Adrenal gland (tissue), 9 donors: ENCODE measurements at regions not wholly inside any gene's neighbourhood (a gene's known extent, or its start where the extent isn't known, plus 50 kb on each side); places are given as distances from the start of the nearest gene placed in this dataset.

ENCODE experiments used
- DNase-seq, 7 donors: peaks; one replicate each; pipeline ENCODE4 v3.0.0-alpha.2; 2019 to 2020
- H3K27ac ChIP-seq, 5 donors: fragments of 200-600 bp; sonication (generic) in 4 of 5; 1 replicate in 3 of 5; 2 replicates in 2 of 5; pipeline versions ENCODE4 v1.5.1 to v1.8.0; 2016 to 2020; ENCODE audit warnings: mild to moderate bottlenecking in 1 of 5
- H3K27me3 ChIP-seq: fragments of 200-600 bp; 2 replicates; pipeline ENCODE4 v1.8.0; 2021
- H3K36me3 ChIP-seq, 2 donors: fragments of 200-600 bp; replicated peaks in 1 of 2; 1 replicate in 1 of 2; 2 replicates in 1 of 2; pipeline versions ENCODE4 v1.5.1 to v1.8.0; 2018 to 2022
- H3K4me1 ChIP-seq, 2 donors: fragments of 200-600 bp; replicated peaks in 1 of 2; 1 replicate in 1 of 2; 2 replicates in 1 of 2; pipeline versions ENCODE4 v1.5.1 to v1.8.0; 2018 to 2021
- H3K4me3 ChIP-seq, 4 donors: fragments of 200-600 bp; sonication (generic) in 3 of 4; one replicate each; pipeline ENCODE4 v1.5.1; 2016 to 2018
- H3K9me3 ChIP-seq, 3 donors: fragments of 200-600 bp; sonication (generic) in 1 of 3; replicated peaks in 1 of 3; 1 replicate in 2 of 3; 2 replicates in 1 of 3; pipeline versions ENCODE4 v1.5.1 to v1.8.0; 2016 to 2021
- CTCF ChIP-seq, 6 experiments: fragments of 450-650 bp in 4 of 6; fragments of 200-600 bp in 2 of 6; sonication (generic) in 1 of 6; IDR thresholded peaks; 1 replicate in 5 of 6; 2 replicates in 1 of 6; pipeline versions ENCODE4 v1.5.1 to v1.8.0; 2016 to 2021; ENCODE audit warnings: antibody characterized with exemption in 6 of 6, mild to moderate bottlenecking in 2 of 6, moderate library complexity in 1 of 6
- POLR2A ChIP-seq, 2 donors: fragments of 450-650 bp; IDR thresholded peaks; one replicate each; pipeline ENCODE4 v1.6.1; 2017; ENCODE audit warnings: antibody characterized with exemption in 2 of 2, mild to moderate bottlenecking in 2 of 2, moderate library complexity in 1 of 2
- WGBS, 4 donors: extraction: QIAGEN DNeasy Blood & Tissue Kit in 2 of 4; methylation state at CpG; one replicate each; pipeline versions ENCODE4 v1.1.5 to v1.1.7; 2013 to 2017; 5-methylcytosine and 5-hydroxymethylcytosine counted together
- intact Hi-C, 2 donors: fragments of 100-400 bp; cut with DNase I; formaldehyde crosslinking; loops; one replicate each; pipeline versions ENCODE4 v1.14.1 to v1.15.0; 2022 to 2023
- donor health status: healthy with polysubstance abuse.
- donor health status: Bipolar disorder and iron deficiency.
- donor health status: DM: yes; HTN: yes; CAD: no.
- donor health status: DM: no; HTN: no; CAD: no.
- donor health status: DM: no; HTN: no; CAD: no.

DNA sequence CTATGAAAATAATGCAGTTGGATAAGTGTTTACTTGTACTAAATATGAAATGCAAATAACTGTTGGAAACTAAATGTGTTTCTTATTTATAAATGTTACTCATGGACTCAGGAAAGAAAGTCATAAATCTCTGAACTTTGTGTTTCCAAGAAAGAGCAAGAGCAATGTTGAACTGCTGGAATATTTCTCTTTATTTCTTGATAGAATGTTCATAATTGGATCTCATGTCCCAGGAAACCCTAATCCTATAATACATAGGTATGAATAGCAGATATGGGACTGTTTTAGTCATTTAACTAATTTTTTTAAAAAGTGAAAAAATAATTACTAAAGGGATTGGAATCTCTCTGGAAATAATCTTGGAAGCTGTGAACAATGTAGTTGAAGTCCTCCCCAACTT, 245.0 kb upstream of the ACTBL2 start:
- intact Hi-C loops: no loop called here
- Histone ChIP-seq H3K27ac (no peak overlapping the region), H3K36me3 (no peaks in the 10 kb centered on the region), H3K27me3 (no peaks in the 10 kb centered on the region), H3K4me1 (no peaks in the 10 kb centered on the region), H3K9me3 (peaks cover 0 to 11% (median 3%) of the 10 kb centered on the region in 3 donors), H3K4me3 (no peak overlapping the region)
- TF ChIP-seq CTCF (IDR thresholded peaks at IDR 0.05) (no peak), POLR2A (IDR thresholded peaks at IDR 0.05) (no peak)
- no peak for DNase-seq

- no peaks in the 10 kb centered on the region for H3K27me3 ChIP-seq
- intact Hi-C loops: no loop called here
- H3K27ac ChIP-seq: no peak overlapping the region
- no peaks in the 10 kb centered on the region for H3K36me3 ChIP-seq
- H3K4me3 ChIP-seq: no peak overlapping the region
- DNase-seq: no peak
- TF ChIP-seq CTCF (IDR thresholded peaks at IDR 0.05): no peak
- TF ChIP-seq POLR2A (IDR thresholded peaks at IDR 0.05): no peak
- H3K4me1 ChIP-seq: no peaks in the 10 kb centered on the region
- WGBS, 4 donors: 85 to 91% (median 89%) methylated on average over 7 of the region's 7 CpGs
- peaks cover 0 to 11% (median 3%) of the 10 kb centered on the region in 3 donors for H3K9me3 ChIP-seq
These were observed 243.3 kb upstream of the ACTBL2 start for GRCh38 chr5:57725658-57726504.

DNA sequence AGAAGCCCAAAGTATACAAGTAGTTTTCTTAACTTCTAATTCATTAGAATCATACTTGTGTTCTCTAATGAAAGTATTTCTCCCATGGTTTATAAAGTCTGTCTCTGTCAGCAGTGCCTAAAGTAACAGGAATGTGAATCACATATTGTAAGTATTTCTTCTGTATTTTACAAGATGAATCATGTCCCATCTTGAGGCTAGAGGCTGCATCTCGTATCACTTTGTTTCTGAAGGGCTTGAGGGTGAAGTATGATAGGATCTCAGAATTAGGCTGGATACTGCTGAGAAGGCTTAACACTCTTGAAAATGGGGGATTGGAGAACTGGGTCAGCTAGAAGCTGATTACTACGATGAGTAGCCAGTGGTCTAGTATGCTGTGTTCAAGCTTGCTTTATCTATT, 242.2 kb upstream of the ACTBL2 start:
- peaks cover 0 to 11% (median 3%) of the 10 kb centered on the region in 3 donors for H3K9me3 ChIP-seq
- no peaks in the 10 kb centered on the region for H3K4me1 ChIP-seq
- intact Hi-C loops: no loop called here
- H3K36me3 ChIP-seq: no peaks in the 10 kb centered on the region
- 76 to 89% (median 84%) methylated on average over 2 of the region's 2 CpGs for WGBS, 4 donors
- no peak overlapping the region for H3K4me3 ChIP-seq
- H3K27me3 ChIP-seq: no peaks in the 10 kb centered on the region
- TF ChIP-seq CTCF (IDR thresholded peaks at IDR 0.05) (no peak), POLR2A (IDR thresholded peaks at IDR 0.05) (no peak)
- H3K27ac ChIP-seq: no peak overlapping the region
- no peak for DNase-seq

- Histone ChIP-seq H3K27ac (no peak overlapping the region), H3K4me1 (no peaks in the 10 kb centered on the region), H3K27me3 (no peaks in the 10 kb centered on the region), H3K36me3 (no peaks in the 10 kb centered on the region), H3K9me3 (no peaks in the 10 kb centered on the region), H3K4me3 (no peak overlapping the region)
- 76 to 81% (median 80%) methylated on average over 4 of the region's 4 CpGs for WGBS, 4 donors
- intact Hi-C loops: no loop called here
- no peak for DNase-seq
- TF ChIP-seq CTCF (IDR thresholded peaks at IDR 0.05) (no peak), POLR2A (IDR thresholded peaks at IDR 0.05) (no peak)
These were observed 238.6 kb upstream of the ACTBL2 start for GRCh38 chr5:57721226-57721625.
